ENCODE measurements at regions not wholly inside any gene's neighbourhood (a gene's known extent, or its start where the extent isn't known, plus 50 kb on each side); places are given as distances from the start of the nearest gene placed in this dataset.

DNA sequence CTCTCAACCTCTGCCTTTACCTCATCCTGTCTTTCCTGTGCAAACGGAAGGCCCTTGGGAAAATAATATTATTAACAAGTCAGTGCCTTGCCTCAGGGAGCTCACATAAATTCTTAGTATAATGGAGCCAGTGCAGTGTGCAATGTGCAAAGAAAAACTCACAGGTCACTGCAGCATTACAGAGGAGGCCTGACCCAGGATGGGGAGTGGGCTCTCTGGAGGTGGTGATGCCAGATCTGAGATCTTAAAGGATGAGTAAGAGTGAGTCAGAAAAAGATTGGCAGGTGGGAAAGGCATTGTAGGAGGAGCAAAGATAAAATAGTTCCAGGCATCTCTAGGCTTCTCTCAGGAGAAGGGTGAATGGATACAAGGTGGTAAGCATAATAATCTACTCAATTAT lies 185.6 kb upstream of the ADAMTS9 start:
- H3K36me3 ChIP-seq (ENCODE audit: insufficient read depth), result no peaks in the 10 kb centered on the region
- H3F3A ChIP-seq (replicated peaks; ENCODE audit: low read depth), result no peaks in the 10 kb centered on the region
- ATAC-seq (no peak), DNase-seq (ENCODE audit: low spot score) (no peak)
- Mint-ChIP-seq H3K4me1 (peaks cover 4% of the 10 kb centered on the region; the same call in 1 of the 3 replicates), H3K27ac (no peak overlapping the region), H3K36me3 (ENCODE audit: low read depth) (no peaks in the 10 kb centered on the region), H3K27me3 (ENCODE audit: insufficient read depth, low read depth, poor library complexity) (no peaks in the 10 kb centered on the region), H3K9me3 (no peaks in the 10 kb centered on the region; the same call in 2 of the 3 replicates), H3K4me3 (no peak overlapping the region)
- H2AFZ ChIP-seq, result no peak overlapping the region
- no peak overlapping the region for H3K4me2 ChIP-seq
- H3K4me1 ChIP-seq (ENCODE audit: insufficient read depth), result no peaks in the 10 kb centered on the region
- H3K4me3 ChIP-seq, result no peak overlapping the region
- H3K79me2 ChIP-seq (replicated peaks; ENCODE audit: insufficient read depth), result no peaks in the 10 kb centered on the region
- peaks cover 9% of the 10 kb centered on the region; the same call in 1 of the 2 replicates for H3K9me2 ChIP-seq (ENCODE audit: insufficient read depth)
- H3K27ac ChIP-seq (ENCODE audit: low read depth), result no peak overlapping the region
- no peaks in the 10 kb centered on the region for H4K20me1 ChIP-seq (replicated peaks; ENCODE audit: insufficient read depth)
- TF ChIP-seq ZNF331 (CRISPR knock-in tag; IDR thresholded peaks at IDR 0.05; ENCODE audit: low read depth) (no peak), NANOG (IDR thresholded peaks at IDR 0.05; ENCODE audit: borderline replicate concordance) (no peak), CREB1 (CRISPR knock-in tag; IDR thresholded peaks at IDR 0.05; ENCODE audit: low read depth) (no peak), CTCF (conservative IDR thresholded peaks at IDR 0.05; ENCODE audit: low read depth in 2 of 2) (no peak), EZH2phosphoT487 (IDR thresholded peaks at IDR 0.05; ENCODE audit: unreplicated experiment) (no peak)
- H3K27me3 ChIP-seq (ENCODE audit: insufficient read depth), result no peaks in the 10 kb centered on the region

GRCh38 chr3:64872345-64872744 lies 184.5 kb upstream of the ADAMTS9 start:
- H3K9me3 Mint-ChIP-seq, result no peaks in the 10 kb centered on the region; the same call in 2 of the 3 replicates
- Histone ChIP-seq H3K4me2 (no peak overlapping the region), H3K79me2 (replicated peaks; ENCODE audit: insufficient read depth) (no peaks in the 10 kb centered on the region), H4K20me1 (replicated peaks; ENCODE audit: insufficient read depth) (no peaks in the 10 kb centered on the region), H3F3A (replicated peaks; ENCODE audit: low read depth) (no peaks in the 10 kb centered on the region), H3K27ac (ENCODE audit: low read depth) (no peak overlapping the region), H3K4me1 (ENCODE audit: insufficient read depth) (no peaks in the 10 kb centered on the region), H3K9me2 (ENCODE audit: insufficient read depth) (peaks cover 9% of the 10 kb centered on the region; the same call in 1 of the 2 replicates), H2AFZ (peak overlapping the region; percentile 44; the same call in 1 of the 2 replicates), H3K4me3 (no peak overlapping the region), H3K27me3 (ENCODE audit: insufficient read depth) (no peaks in the 10 kb centered on the region), H3K36me3 (ENCODE audit: insufficient read depth) (no peaks in the 10 kb centered on the region)
- no peak overlapping the region for H3K27ac Mint-ChIP-seq
- DNase-seq (ENCODE audit: low spot score) (no peak), ATAC-seq (no peak)
- H3K36me3 Mint-ChIP-seq (ENCODE audit: low read depth), result no peaks in the 10 kb centered on the region
- peaks cover 4% of the 10 kb centered on the region; the same call in 1 of the 3 replicates for H3K4me1 Mint-ChIP-seq
- no peaks in the 10 kb centered on the region for H3K27me3 Mint-ChIP-seq (ENCODE audit: insufficient read depth, low read depth, poor library complexity)
- H3K4me3 Mint-ChIP-seq, result no peak overlapping the region
- TF ChIP-seq JUNB (IDR thresholded peaks at IDR 0.05; ENCODE audit: unreplicated experiment), result no peak
- TF ChIP-seq EZH2phosphoT487 (IDR thresholded peaks at IDR 0.05; ENCODE audit: unreplicated experiment), result no peak
- TF ChIP-seq, protein P1, sequence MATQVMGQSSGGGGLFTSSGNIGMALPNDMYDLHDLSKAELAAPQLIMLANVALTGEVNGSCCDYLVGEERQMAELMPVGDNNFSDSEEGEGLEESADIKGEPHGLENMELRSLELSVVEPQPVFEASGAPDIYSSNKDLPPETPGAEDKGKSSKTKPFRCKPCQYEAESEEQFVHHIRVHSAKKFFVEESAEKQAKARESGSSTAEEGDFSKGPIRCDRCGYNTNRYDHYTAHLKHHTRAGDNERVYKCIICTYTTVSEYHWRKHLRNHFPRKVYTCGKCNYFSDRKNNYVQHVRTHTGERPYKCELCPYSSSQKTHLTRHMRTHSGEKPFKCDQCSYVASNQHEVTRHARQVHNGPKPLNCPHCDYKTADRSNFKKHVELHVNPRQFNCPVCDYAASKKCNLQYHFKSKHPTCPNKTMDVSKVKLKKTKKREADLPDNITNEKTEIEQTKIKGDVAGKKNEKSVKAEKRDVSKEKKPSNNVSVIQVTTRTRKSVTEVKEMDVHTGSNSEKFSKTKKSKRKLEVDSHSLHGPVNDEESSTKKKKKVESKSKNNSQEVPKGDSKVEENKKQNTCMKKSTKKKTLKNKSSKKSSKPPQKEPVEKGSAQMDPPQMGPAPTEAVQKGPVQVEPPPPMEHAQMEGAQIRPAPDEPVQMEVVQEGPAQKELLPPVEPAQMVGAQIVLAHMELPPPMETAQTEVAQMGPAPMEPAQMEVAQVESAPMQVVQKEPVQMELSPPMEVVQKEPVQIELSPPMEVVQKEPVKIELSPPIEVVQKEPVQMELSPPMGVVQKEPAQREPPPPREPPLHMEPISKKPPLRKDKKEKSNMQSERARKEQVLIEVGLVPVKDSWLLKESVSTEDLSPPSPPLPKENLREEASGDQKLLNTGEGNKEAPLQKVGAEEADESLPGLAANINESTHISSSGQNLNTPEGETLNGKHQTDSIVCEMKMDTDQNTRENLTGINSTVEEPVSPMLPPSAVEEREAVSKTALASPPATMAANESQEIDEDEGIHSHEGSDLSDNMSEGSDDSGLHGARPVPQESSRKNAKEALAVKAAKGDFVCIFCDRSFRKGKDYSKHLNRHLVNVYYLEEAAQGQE (IDR thresholded peaks at IDR 0.05; ENCODE audit: unreplicated experiment), result no peak
- no peak for TF ChIP-seq ZNF462 (CRISPR knock-in tag; IDR thresholded peaks at IDR 0.05)
- no peak for TF ChIP-seq STAT1 (IDR thresholded peaks at IDR 0.05; ENCODE audit: unreplicated experiment)
- TF ChIP-seq ZNF331 (CRISPR knock-in tag; IDR thresholded peaks at IDR 0.05; ENCODE audit: low read depth), result no peak
